HG02798 (cell line): ENCODE measurements at regions not wholly inside any gene's neighbourhood (a gene's known extent, or its start where the extent isn't known, plus 50 kb on each side); places are given as distances from the start of the nearest gene placed in this dataset.
"Not testable (repeated sequence)": the region's sequence is repeated elsewhere in the genome, so short reads cannot be mapped to it uniquely, and the experiment has no call there.

Source experiments
- ATAC-seq: cut with Tn5 transposase; IDR thresholded peaks from one replicate; pipeline ENCODE4 v1.9.1; 2021; ENCODE audit warnings: mild to moderate bottlenecking; ENCODE audit not compliant: unreplicated experiment, poor library complexity

GRCh38 chr18:72986103-72986502 is 118.3 kb upstream of the NETO1 start:
- peak; percentile 36 for ATAC-seq

DNA sequence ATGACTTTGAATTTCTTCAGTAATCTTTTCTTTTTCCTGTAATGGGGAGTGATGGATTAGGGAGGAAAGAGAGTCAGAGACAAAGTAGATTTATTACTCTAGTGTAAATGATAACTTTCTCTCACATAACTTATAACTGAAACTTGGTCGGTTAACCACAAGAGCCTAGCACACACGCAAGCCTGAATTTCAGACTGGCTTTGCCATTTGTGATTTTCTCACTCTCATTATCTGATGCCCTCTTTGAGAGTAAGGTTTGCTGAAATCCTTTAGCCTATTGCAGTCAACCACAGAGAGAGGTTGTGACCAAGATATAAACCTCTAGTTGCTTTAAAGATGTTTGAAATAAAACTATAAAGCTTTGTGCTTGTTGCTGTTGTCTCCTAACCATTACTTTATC is 117.9 kb upstream of the NETO1 start:
- ATAC-seq = peak; percentile 62

- ATAC-seq = no peak
Observed at GRCh38 chr18:72984290-72984689, 116.5 kb upstream of the NETO1 start.

- ATAC-seq = no peak
Observed at GRCh38 chr18:72973841-72974240, 106.1 kb upstream of the NETO1 start.

- no peak for ATAC-seq
Observed at GRCh38 chr18:72965616-72966015, 97.8 kb upstream of the NETO1 start.

GRCh38 chr18:72958195-72958594 is 90.4 kb upstream of the NETO1 start:
- ATAC-seq = not testable (repeated sequence)

DNA sequence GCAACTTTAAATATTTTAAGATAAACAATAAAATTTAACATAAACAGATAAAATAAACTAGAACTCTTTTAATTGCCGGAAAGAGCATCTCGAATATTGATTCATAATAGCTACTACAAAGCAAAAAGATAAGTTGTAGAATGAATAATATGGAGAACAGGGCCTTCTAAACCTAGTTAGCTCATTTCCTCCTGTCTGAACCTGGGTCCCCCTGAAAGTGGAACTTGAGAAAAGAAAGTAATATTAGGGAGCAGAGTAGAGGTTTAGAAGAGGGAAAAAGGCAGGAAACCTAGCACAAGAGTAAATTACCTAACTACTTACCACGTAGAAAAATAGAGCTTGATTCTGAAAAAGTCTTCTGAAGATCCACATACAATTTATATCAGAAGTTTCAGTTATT is 80.7 kb upstream of the NETO1 start:
- ATAC-seq = no peak

- ATAC-seq = no peak
Observed at GRCh38 chr18:72942766-72943165, 75.0 kb upstream of the NETO1 start.

GRCh38 chr18:72940986-72941385 is 73.2 kb upstream of the NETO1 start:
- no peak for ATAC-seq

DNA sequence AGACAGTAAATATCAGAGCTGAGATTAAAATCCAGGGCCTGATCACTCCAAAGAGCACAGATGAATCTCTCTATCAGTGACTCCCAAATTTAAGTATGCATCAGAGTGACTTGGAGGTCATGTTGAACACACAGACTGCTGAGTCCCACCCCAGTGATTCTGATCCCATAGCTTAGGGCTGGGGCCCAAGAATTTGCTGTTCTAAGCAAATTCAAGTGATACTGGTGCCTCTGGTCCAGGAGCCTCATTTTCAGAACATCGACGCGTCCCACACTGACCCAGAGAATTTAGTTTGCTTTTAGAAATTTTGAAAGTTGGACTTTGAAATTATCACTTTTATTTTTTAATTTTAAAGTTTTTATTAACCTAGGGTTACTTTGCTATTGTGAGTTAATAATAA is 72.7 kb upstream of the NETO1 start:
- ATAC-seq = no peak

DNA sequence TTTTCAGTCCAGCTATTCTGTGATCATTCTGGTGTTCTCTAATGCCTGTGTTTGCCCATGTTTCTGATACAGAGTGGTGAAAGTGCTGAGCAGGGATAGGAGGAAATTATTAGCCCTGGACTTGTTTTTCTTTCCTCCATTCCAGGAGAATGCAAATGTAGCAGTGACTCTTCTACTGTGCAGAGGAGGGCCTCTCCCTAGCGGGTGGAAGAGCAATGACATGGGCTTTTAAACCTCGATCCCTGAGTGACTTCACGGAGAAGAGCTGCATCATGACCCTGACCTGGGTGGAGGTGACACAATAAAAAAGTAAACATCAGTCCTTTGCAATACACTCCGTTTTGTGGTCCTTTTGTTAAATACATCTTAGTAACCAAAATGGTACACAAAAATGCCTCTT is 68.0 kb upstream of the NETO1 start:
- no peak for ATAC-seq

DNA sequence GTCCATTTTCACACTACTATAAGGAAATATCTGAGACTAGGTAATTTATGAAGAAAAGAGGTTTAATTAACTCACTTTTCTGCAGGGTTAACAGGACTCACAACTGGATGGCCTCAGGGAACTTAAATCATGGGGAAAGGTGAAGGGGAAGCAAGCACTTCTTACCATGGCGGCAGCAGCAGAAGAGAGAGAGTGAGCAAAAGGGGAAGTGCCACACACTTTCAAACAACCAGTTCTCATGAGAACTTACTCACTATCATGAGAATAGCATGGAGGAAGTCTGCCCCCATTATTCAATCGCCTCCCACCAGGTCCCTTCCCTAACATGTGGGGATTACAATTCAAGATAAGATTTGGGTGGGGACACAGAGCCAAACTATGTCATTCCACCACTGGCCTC is 55.1 kb upstream of the NETO1 start:
- ATAC-seq = no peak
